ENCODE measurements at regions not wholly inside any gene's neighbourhood (a gene's known extent, or its start where the extent isn't known, plus 50 kb on each side); places are given as distances from the start of the nearest gene placed in this dataset.
"Not testable (repeated sequence)": the region's sequence is repeated elsewhere in the genome, so short reads cannot be mapped to it uniquely, and the experiment has no call there.

- no peak for DNase-seq
Observed at GRCh38 chr3:152197937-152198336, 70.8 kb upstream of the MBNL1 start.

GRCh38 chr3:152198665-152199064, 70.1 kb upstream of the MBNL1 start:
- DNase-seq, result no peak

- no peak for DNase-seq
Observed at GRCh38 chr3:152199102-152199840, 69.5 kb upstream of the MBNL1 start.

- no peak for DNase-seq
Observed at GRCh38 chr3:152200476-152201420, 68.0 kb upstream of the MBNL1 start.

GRCh38 chr3:152202976-152203626, 65.6 kb upstream of the MBNL1 start:
- DNase-seq, result no peak

GRCh38 chr3:152203652-152204051, 65.1 kb upstream of the MBNL1 start:
- DNase-seq, result no peak

- no peak for DNase-seq
Observed at GRCh38 chr3:152204218-152204617, 64.5 kb upstream of the MBNL1 start.

- no peak for DNase-seq
Observed at GRCh38 chr3:152205097-152205593, 63.6 kb upstream of the MBNL1 start.

- DNase-seq, result no peak
Observed at GRCh38 chr3:152206243-152206760, 62.4 kb upstream of the MBNL1 start.

GRCh38 chr3:152208439-152208838, 60.3 kb upstream of the MBNL1 start:
- DNase-seq, result no peak

- no peak for DNase-seq
Observed at GRCh38 chr3:152209060-152209459, 59.7 kb upstream of the MBNL1 start.

- DNase-seq, result no peak
Observed at GRCh38 chr3:152209776-152210175, 59.0 kb upstream of the MBNL1 start.

GRCh38 chr3:152210697-152211096, 58.0 kb upstream of the MBNL1 start:
- DNase-seq, result no peak

- no peak for DNase-seq
Observed at GRCh38 chr3:152211655-152212054, 57.1 kb upstream of the MBNL1 start.

GRCh38 chr3:152213203-152213602, 55.5 kb upstream of the MBNL1 start:
- DNase-seq, result no peak

- no peak for DNase-seq
Observed at GRCh38 chr3:152213938-152214337, 54.8 kb upstream of the MBNL1 start.

- not testable (repeated sequence) for DNase-seq
Observed at GRCh38 chr3:152216960-152217865, 51.5 kb upstream of the MBNL1 start.

- no peak for DNase-seq
Observed at GRCh38 chr3:152218602-152219001, 50.1 kb upstream of the MBNL1 start.
